ENCODE measurements at regions not wholly inside any gene's neighbourhood (a gene's known extent, or its start where the extent isn't known, plus 50 kb on each side); places are given as distances from the start of the nearest gene placed in this dataset.

- Histone ChIP-seq H3K9me3 (ENCODE audit: severe bottlenecking) (no peaks in the 10 kb centered on the region), H3K36me3 (no peaks in the 10 kb centered on the region), H3K27ac (no peak overlapping the region), H3K4me3 (ENCODE audit: low read depth, low read length) (no peak overlapping the region), H3K27me3 (ENCODE audit: insufficient read depth, low read depth, severe bottlenecking) (no peaks in the 10 kb centered on the region)
- no peak for DNase-seq
- no peak for TF ChIP-seq CTCF (IDR thresholded peaks at IDR 0.05; ENCODE audit: low read depth, low read length)
Observed at GRCh38 chr6:145457556-145457955, 277.8 kb downstream of the EPM2A start.

- Histone ChIP-seq H3K4me3 (ENCODE audit: low read depth, low read length) (no peak overlapping the region), H3K27ac (no peak overlapping the region), H3K27me3 (ENCODE audit: insufficient read depth, low read depth, severe bottlenecking) (no peaks in the 10 kb centered on the region), H3K36me3 (no peaks in the 10 kb centered on the region), H3K9me3 (ENCODE audit: severe bottlenecking) (no peaks in the 10 kb centered on the region)
- no peak for DNase-seq
- TF ChIP-seq CTCF (IDR thresholded peaks at IDR 0.05; ENCODE audit: low read depth, low read length), result no peak
Observed at GRCh38 chr6:145468534-145468933, 266.8 kb downstream of the EPM2A start.

GRCh38 chr6:145469021-145469420 lies 266.3 kb downstream of the EPM2A start:
- Histone ChIP-seq H3K27ac (no peak overlapping the region), H3K27me3 (ENCODE audit: insufficient read depth, low read depth, severe bottlenecking) (no peaks in the 10 kb centered on the region), H3K4me3 (ENCODE audit: low read depth, low read length) (no peak overlapping the region), H3K36me3 (no peaks in the 10 kb centered on the region), H3K9me3 (ENCODE audit: severe bottlenecking) (no peaks in the 10 kb centered on the region)
- no peak for DNase-seq
- TF ChIP-seq CTCF (IDR thresholded peaks at IDR 0.05; ENCODE audit: low read depth, low read length), result no peak

- Histone ChIP-seq H3K9me3 (ENCODE audit: severe bottlenecking) (no peaks in the 10 kb centered on the region), H3K27ac (no peak overlapping the region), H3K36me3 (no peaks in the 10 kb centered on the region), H3K27me3 (ENCODE audit: insufficient read depth, low read depth, severe bottlenecking) (no peaks in the 10 kb centered on the region), H3K4me3 (ENCODE audit: low read depth, low read length) (no peak overlapping the region)
- no peak for DNase-seq
- no peak for TF ChIP-seq CTCF (IDR thresholded peaks at IDR 0.05; ENCODE audit: low read depth, low read length)
Observed at GRCh38 chr6:145475794-145476396, 259.4 kb downstream of the EPM2A start.

- no peak for DNase-seq
- H3K27me3 ChIP-seq (ENCODE audit: insufficient read depth, low read depth, severe bottlenecking), result no peaks in the 10 kb centered on the region
- H3K4me3 ChIP-seq (ENCODE audit: low read depth, low read length), result no peak overlapping the region
- no peaks in the 10 kb centered on the region for H3K36me3 ChIP-seq
- H3K27ac ChIP-seq, result no peak overlapping the region
- H3K9me3 ChIP-seq (ENCODE audit: severe bottlenecking), result no peaks in the 10 kb centered on the region
- no peak for TF ChIP-seq CTCF (IDR thresholded peaks at IDR 0.05; ENCODE audit: low read depth, low read length)
Observed at GRCh38 chr6:145480024-145480423, 255.3 kb downstream of the EPM2A start.

Measured in WERI-Rb-1 (cell line).